ENCODE measurements at regions not wholly inside any gene's neighbourhood (a gene's known extent, or its start where the extent isn't known, plus 50 kb on each side); places are given as distances from the start of the nearest gene placed in this dataset.

- TF ChIP-seq POLR2A (IDR thresholded peaks at IDR 0.05; ENCODE audit: low read depth, low read length) (no peak), TAF1 (IDR thresholded peaks at IDR 0.05; ENCODE audit: low read depth, low read length) (no peak), POU2F2 (IDR thresholded peaks at IDR 0.05; ENCODE audit: low read depth, low read length) (no peak), SPI1 (IDR thresholded peaks at IDR 0.05; ENCODE audit: low read depth, low read length) (no peak)
Measured at GRCh38 chr15:96053031-96053780, 277.3 kb upstream of the NR2F2 start.

Measured in GM12891 (cell line).